ENCODE measurements at regions not wholly inside any gene's neighbourhood (a gene's known extent, or its start where the extent isn't known, plus 50 kb on each side); places are given as distances from the start of the nearest gene placed in this dataset.

DNA sequence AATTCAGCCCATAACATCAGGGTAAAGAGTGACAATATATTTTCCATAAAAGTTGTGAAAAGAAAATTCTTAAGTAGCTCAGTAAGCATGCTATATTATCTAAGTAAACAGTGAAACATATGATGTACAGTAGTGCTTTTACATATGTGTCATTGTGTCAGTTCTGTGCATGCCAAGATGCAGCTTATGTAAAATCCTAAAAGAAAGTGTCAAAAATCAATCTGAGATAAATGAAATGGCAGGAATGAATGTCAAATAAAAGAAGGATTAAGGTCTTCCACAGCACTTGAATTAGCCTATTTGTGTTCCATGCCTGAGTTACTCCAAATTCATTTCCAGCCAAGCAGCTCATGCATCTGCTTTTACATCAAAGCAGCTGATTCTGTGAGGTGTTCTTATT is 452.7 kb upstream of the HS3ST1 start:
- no peak for TF ChIP-seq POLR2AphosphoS5 (IDR thresholded peaks at IDR 0.05; ENCODE audit: borderline replicate concordance, low read depth, low read length)
- TF ChIP-seq EZH2 (IDR thresholded peaks at IDR 0.05): no peak
- no peak for TF ChIP-seq FOXP2 (optimal IDR thresholded peaks at IDR 0.05; ENCODE audit: control extremely low read depth, extremely low read length, insufficient read depth)
